Transverse colon (tissue), 4 donors: ENCODE measurements at regions not wholly inside any gene's neighbourhood (a gene's known extent, or its start where the extent isn't known, plus 50 kb on each side); places are given as distances from the start of the nearest gene placed in this dataset.

Experiments
- DNase-seq: peaks from one replicate; pipeline ENCODE4 v3.0.0-alpha.2; 2019
- H3K27ac ChIP-seq, 4 donors: fragments of 200-600 bp; sonication (generic); 2 replicates each; pipeline ENCODE4 v1.5.1; 2016 to 2018; ENCODE audit warnings: inconsistent platforms in 4 of 4
- H3K27me3 ChIP-seq: fragments of 200-600 bp; sonication (generic); 2 replicates; pipeline ENCODE4 v1.5.1; 2017; ENCODE audit warnings: inconsistent platforms
- H3K36me3 ChIP-seq, 4 donors: fragments of 200-600 bp; sonication (generic); 2 replicates each; pipeline ENCODE4 v1.5.1; 2017 to 2019; ENCODE audit warnings: inconsistent platforms in 4 of 4
- H3K4me1 ChIP-seq, 4 donors: fragments of 200-600 bp; sonication (generic); 2 replicates each; pipeline ENCODE4 v1.5.1; 2017 to 2020; ENCODE audit warnings: inconsistent platforms in 4 of 4
- H3K4me3 ChIP-seq, 4 donors: fragments of 200-600 bp; sonication (generic); 1 replicate in 1 of 4; 2 replicates in 3 of 4; pipeline versions ENCODE4 v1.5.1 to v1.6.1; 2017 to 2019; ENCODE audit warnings: inconsistent platforms in 4 of 4
- H3K9me3 ChIP-seq, 2 donors: fragments of 200-600 bp; sonication (generic); 2 replicates each; pipeline ENCODE4 v1.5.1; 2017 to 2019; ENCODE audit warnings: inconsistent platforms in 2 of 2
- EP300 ChIP-seq: sonication (generic); formaldehyde crosslinking; IDR thresholded peaks from one replicate; pipeline ENCODE4 v1.6.1; 2017; ENCODE audit warnings: antibody characterized with exemption, low read depth
- POLR2A ChIP-seq: fragments of 450-650 bp; IDR thresholded peaks from one replicate; pipeline ENCODE4 v1.6.1; 2016; ENCODE audit warnings: antibody characterized with exemption, mild to moderate bottlenecking, moderate library complexity
- POLR2AphosphoS5 ChIP-seq, 3 donors: sonication (generic); formaldehyde crosslinking; IDR thresholded peaks; one replicate each; pipeline ENCODE4 v1.6.1; 2016; ENCODE audit warnings: antibody characterized with exemption in 3 of 3
- WGBS, 2 donors: methylation state at CpG; one replicate each; pipeline ENCODE4 v1.1.5; 2018; ENCODE audit warnings: low coverage in 1 of 2; 5-methylcytosine and 5-hydroxymethylcytosine counted together
- in situ Hi-C, 4 donors: fragments of 200-750 bp; cut with MboI; loops; one replicate each; pipeline versions ENCODE4 v1.15.0 to v1.15.1; 2017; ENCODE audit warnings: low sequenced_read_pairs in 3 of 4, low pct_ligation_motif_present in 1 of 4, low pct_unique_long_range_greater_than_20kb in 1 of 4
- intact Hi-C: fragments of 100-400 bp; cut with DNase I; formaldehyde crosslinking; loops from one replicate; pipeline ENCODE4 v1.15.1; 2023; ENCODE audit warnings: low total_unique reads
- TF ChIP-seq, protein P1 (sequence below), 5 experiments: fragments of 200-600 bp in 3 of 5; fragments of 450-650 bp in 2 of 5; sonication (generic) in 3 of 5; IDR thresholded peaks; 1 replicate in 2 of 5; 2 replicates in 3 of 5; pipeline ENCODE4 v1.5.1; 2016 to 2017; ENCODE audit warnings: antibody characterized with exemption in 5 of 5, inconsistent platforms in 3 of 5, mild to moderate bottlenecking in 2 of 5, moderate library complexity in 1 of 5

GRCh38 chr2:21561965-21562364 is 438.2 kb downstream of the TDRD15 start:
- TF ChIP-seq POLR2AphosphoS5 (IDR thresholded peaks at IDR 0.05): no peak
- TF ChIP-seq, protein P1, sequence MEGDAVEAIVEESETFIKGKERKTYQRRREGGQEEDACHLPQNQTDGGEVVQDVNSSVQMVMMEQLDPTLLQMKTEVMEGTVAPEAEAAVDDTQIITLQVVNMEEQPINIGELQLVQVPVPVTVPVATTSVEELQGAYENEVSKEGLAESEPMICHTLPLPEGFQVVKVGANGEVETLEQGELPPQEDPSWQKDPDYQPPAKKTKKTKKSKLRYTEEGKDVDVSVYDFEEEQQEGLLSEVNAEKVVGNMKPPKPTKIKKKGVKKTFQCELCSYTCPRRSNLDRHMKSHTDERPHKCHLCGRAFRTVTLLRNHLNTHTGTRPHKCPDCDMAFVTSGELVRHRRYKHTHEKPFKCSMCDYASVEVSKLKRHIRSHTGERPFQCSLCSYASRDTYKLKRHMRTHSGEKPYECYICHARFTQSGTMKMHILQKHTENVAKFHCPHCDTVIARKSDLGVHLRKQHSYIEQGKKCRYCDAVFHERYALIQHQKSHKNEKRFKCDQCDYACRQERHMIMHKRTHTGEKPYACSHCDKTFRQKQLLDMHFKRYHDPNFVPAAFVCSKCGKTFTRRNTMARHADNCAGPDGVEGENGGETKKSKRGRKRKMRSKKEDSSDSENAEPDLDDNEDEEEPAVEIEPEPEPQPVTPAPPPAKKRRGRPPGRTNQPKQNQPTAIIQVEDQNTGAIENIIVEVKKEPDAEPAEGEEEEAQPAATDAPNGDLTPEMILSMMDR (IDR thresholded peaks at IDR 0.05): no peak
- Histone ChIP-seq H3K27me3 (no peaks in the 10 kb centered on the region), H3K36me3 (no peaks in the 10 kb centered on the region), H3K27ac (no peak overlapping the region), H3K4me3 (no peak overlapping the region), H3K9me3 (no peaks in the 10 kb centered on the region), H3K4me1 (no peaks in the 10 kb centered on the region)
- in situ Hi-C loops (no loop called here), intact Hi-C loops (no loop called here)
- WGBS, 2 donors: 0% methylated on average over 1 of the region's 1 CpG; no CpG with 5 or more reads in 1 of the 2 donors
- DNase-seq: no peak

DNA sequence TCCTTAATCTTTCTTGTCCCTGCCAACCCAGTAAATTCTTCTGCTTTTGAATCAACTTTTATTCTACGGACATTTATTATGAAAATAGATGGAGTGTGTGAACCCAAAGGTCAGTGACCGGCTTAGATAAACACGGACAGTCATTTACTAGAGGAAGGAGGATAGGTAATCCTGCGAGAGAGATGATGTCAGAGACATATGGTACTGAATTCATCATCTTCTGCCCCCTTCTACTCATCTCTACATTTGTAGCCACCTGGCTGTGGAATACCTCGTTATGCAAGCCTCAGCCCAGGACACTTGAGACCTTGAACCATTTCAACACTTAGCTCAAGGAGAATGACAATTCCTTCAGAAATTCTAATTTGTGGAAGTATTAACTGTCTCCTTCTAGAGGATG is 443.6 kb downstream of the TDRD15 start:
- Histone ChIP-seq H3K4me3 (no peak overlapping the region), H3K4me1 (no peaks in the 10 kb centered on the region), H3K36me3 (no peaks in the 10 kb centered on the region), H3K27me3 (no peaks in the 10 kb centered on the region), H3K9me3 (no peaks in the 10 kb centered on the region), H3K27ac (no peak overlapping the region)
- TF ChIP-seq, protein P1 (IDR thresholded peaks at IDR 0.05): no peak
- TF ChIP-seq POLR2A (no peak), POLR2AphosphoS5 (IDR thresholded peaks at IDR 0.05) (no peak), EP300 (no peak)
- intact Hi-C loops: no loop called here
- WGBS, 2 donors: 43 to 60% methylated on average over 1 to 5 of the region's 5 CpGs
- in situ Hi-C loops: no loop called here
- DNase-seq: no peak

DNA sequence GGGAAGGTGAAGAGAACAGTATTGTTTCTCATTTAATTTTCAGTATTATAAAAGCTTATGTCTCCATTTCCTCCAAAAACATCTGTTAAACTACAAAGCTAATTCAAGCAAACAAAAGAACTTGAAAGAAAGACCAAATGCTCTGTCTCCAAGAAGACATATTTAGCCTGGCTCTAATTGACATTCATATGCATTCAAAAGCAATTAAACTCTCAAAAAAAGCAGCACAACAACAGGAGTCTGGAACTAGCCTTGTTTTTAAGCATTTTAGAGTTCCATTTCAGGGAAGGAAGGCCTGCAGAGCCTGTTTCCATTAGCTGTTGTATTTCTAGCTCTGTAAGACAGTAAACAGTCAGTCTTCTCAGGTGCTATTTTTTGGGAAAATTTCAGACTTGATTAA is 447.9 kb downstream of the TDRD15 start:
- in situ Hi-C loops (no loop called here), intact Hi-C loops (no loop called here)
- H3K4me3 ChIP-seq: no peak overlapping the region
- H3K27ac ChIP-seq: no peak overlapping the region
- H3K36me3 ChIP-seq: no peaks in the 10 kb centered on the region
- H3K9me3 ChIP-seq: no peaks in the 10 kb centered on the region
- no peaks in the 10 kb centered on the region for H3K27me3 ChIP-seq
- H3K4me1 ChIP-seq: no peaks in the 10 kb centered on the region
- TF ChIP-seq POLR2AphosphoS5 (IDR thresholded peaks at IDR 0.05) (no peak), EP300 (no peak), POLR2A (no peak)
- TF ChIP-seq, protein P1 (IDR thresholded peaks at IDR 0.05): no peak
- no peak for DNase-seq

GRCh38 chr2:21580391-21580790 is 456.6 kb downstream of the TDRD15 start:
- Histone ChIP-seq H3K4me3 (no peak overlapping the region), H3K4me1 (no peaks in the 10 kb centered on the region), H3K9me3 (no peaks in the 10 kb centered on the region), H3K27me3 (no peaks in the 10 kb centered on the region), H3K36me3 (no peaks in the 10 kb centered on the region), H3K27ac (no peak overlapping the region)
- TF ChIP-seq EP300 (no peak), POLR2AphosphoS5 (IDR thresholded peaks at IDR 0.05) (no peak), POLR2A (no peak)
- TF ChIP-seq, protein P1 (IDR thresholded peaks at IDR 0.05): no peak
- in situ Hi-C loops: no loop called here
- intact Hi-C loops: no loop called here
- WGBS, 2 donors: 100% methylated on average over 1 of the region's 1 CpG; no CpG with 5 or more reads in 1 of the 2 donors
- no peak for DNase-seq
